Coronary artery (tissue), 2 donors: ENCODE measurements at regions not wholly inside any gene's neighbourhood (a gene's known extent, or its start where the extent isn't known, plus 50 kb on each side); places are given as distances from the start of the nearest gene placed in this dataset.
"Not testable (repeated sequence)": the region's sequence is repeated elsewhere in the genome, so short reads cannot be mapped to it uniquely, and the experiment has no call there.

Source experiments
- DNase-seq: peaks from one replicate; pipeline ENCODE4 v3.0.0-alpha.2; 2017; ENCODE audit warnings: low spot score
- H3K27ac ChIP-seq, 2 donors: fragments of 200-600 bp; sonication (generic); one replicate each; pipeline ENCODE4 v1.5.1; 2016 to 2019
- H3K4me3 ChIP-seq: fragments of 200-600 bp; sonication (generic); 2 replicates; pipeline ENCODE4 v1.5.1; 2016; ENCODE audit warnings: mild to moderate bottlenecking, moderate library complexity
- TF ChIP-seq, protein P1 (sequence below): fragments of 200-600 bp; sonication (generic); IDR thresholded peaks from one replicate; pipeline ENCODE4 v1.5.1; 2019; ENCODE audit warnings: antibody characterized with exemption

GRCh38 chr7:91570560-91570959 is 306.3 kb downstream of the FZD1 start:
- Histone ChIP-seq H3K4me3 (no peak overlapping the region), H3K27ac (no peak overlapping the region)
- DNase-seq, result no peak
- TF ChIP-seq, protein P1, sequence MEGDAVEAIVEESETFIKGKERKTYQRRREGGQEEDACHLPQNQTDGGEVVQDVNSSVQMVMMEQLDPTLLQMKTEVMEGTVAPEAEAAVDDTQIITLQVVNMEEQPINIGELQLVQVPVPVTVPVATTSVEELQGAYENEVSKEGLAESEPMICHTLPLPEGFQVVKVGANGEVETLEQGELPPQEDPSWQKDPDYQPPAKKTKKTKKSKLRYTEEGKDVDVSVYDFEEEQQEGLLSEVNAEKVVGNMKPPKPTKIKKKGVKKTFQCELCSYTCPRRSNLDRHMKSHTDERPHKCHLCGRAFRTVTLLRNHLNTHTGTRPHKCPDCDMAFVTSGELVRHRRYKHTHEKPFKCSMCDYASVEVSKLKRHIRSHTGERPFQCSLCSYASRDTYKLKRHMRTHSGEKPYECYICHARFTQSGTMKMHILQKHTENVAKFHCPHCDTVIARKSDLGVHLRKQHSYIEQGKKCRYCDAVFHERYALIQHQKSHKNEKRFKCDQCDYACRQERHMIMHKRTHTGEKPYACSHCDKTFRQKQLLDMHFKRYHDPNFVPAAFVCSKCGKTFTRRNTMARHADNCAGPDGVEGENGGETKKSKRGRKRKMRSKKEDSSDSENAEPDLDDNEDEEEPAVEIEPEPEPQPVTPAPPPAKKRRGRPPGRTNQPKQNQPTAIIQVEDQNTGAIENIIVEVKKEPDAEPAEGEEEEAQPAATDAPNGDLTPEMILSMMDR, result no peak

DNA sequence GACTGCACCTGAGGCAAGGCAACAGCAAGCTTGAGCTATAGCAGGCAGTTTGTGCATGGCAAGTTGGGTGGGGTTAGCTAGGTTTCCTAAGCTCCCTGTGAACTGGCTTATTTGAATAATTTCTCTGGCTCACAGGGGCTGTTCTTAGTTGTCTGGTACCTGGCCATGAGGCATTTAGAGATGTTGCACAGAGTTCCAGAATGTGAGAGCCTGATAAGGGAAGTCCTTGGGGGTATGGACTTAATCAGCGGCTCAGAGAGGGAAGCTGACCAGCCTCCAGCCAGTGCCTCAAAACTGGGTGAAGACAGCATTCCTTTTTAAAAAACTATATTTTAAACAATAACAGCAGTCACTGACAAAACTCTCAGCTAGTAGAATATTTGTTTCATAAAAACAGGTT is 307.4 kb downstream of the FZD1 start:
- no peak overlapping the region for H3K4me3 ChIP-seq
- TF ChIP-seq, protein P1, result no peak
- no peak for DNase-seq
- no peak overlapping the region for H3K27ac ChIP-seq

DNA sequence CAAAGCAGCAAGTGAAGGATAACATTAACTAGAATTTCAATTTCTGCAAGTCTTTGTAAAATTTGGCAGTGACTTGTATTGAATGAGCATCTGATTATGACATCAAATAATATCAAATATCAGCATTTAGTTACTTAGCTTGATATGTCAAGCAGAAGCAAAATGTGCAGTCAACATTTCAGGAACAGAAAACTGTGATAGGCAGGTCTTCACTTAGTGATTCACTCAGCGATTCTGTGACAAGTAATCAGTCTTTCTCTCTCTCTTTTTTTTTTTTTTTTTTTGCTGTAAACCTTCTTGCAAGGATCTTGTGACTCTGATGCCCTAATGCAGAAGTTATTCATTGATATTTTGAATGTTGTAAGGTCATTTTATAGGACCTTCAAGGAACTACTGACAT is 307.1 kb downstream of the MTERF1 start:
- TF ChIP-seq, protein P1, result no peak
- H3K27ac ChIP-seq, result no peak overlapping the region
- DNase-seq, result no peak
- no peak overlapping the region for H3K4me3 ChIP-seq

GRCh38 chr7:91576459-91576858 is 304.0 kb downstream of the MTERF1 start:
- H3K4me3 ChIP-seq, DNase-seq, H3K27ac ChIP-seq: not testable (repeated sequence)

DNA sequence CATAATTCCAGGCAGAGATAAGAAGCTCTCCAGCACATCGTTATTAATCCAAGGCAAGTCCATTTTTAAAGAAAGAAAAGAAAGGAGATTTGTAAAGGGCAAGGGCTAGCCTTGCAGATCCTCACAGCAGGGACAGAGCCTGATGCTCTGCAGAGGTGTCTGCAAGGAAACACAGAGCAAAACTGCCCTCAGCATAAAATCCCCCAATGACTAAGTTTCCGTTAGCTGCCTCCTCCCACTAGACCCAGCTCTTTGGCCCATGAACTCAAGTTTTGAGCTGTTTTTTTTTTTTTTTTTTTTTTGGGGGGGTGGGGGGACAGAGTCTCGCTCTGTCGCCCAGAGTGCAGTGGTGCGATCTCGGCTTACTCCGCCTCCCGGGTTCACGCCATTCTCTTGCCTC is 300.7 kb downstream of the MTERF1 start:
- DNase-seq, result no peak
- no peak overlapping the region for H3K27ac ChIP-seq
- no peak overlapping the region for H3K4me3 ChIP-seq
- TF ChIP-seq, protein P1, result no peak

- TF ChIP-seq, protein P1, result no peak
- no peak for DNase-seq
- Histone ChIP-seq H3K4me3 (no peak overlapping the region), H3K27ac (no peak overlapping the region)
These were observed 297.6 kb downstream of the MTERF1 start for GRCh38 chr7:91582799-91583477.

DNA sequence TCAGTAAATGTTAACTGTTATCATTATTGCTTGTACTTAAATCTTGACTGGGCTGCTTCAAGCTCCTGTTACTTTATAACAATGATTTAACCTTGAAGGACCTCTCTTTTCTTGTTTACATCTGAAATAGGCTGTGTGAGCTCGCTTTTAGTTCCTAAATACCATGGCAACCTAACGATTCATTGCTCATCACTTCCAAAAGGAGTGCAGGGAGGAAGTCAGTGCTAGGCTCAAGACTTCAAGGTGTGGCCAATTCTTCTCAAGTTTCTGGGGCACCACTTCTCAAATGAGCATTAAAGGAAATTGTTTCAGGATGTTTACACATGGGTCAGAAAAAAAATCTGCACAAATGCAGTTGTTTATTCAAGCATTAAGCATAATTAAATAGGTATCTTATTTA is 284.2 kb downstream of the MTERF1 start:
- Histone ChIP-seq H3K4me3 (no peak overlapping the region), H3K27ac (no peak overlapping the region)
- TF ChIP-seq, protein P1, result no peak
- no peak for DNase-seq

DNA sequence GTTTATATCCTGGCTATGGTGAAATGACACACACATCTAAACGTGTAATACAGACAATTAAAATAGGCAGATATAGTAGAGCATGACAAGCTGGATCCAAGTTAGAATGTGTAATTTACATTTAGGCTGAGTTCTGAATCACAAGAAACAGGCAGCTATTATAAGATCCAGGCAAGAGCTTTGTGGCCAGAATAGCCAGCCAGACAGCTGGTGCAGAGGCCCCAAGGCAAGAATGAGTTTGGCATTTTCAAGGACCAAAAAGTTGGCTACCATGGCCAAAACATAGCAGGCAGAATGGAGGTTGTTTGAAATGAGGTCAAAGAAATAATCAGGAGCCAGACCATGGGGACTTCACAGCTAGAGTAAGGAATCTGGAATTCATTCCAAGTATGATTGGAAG is 281.7 kb downstream of the MTERF1 start:
- Histone ChIP-seq H3K27ac (no peak overlapping the region), H3K4me3 (no peak overlapping the region)
- TF ChIP-seq, protein P1, result no peak
- no peak for DNase-seq
